IMR-90 (cell line): ENCODE measurements at regions not wholly inside any gene's neighbourhood (a gene's known extent, or its start where the extent isn't known, plus 50 kb on each side); places are given as distances from the start of the nearest gene placed in this dataset.

Source experiments
- ATAC-seq: fragments of 200-7000 bp; cut with Tn5 transposase; 2 replicates; pipeline ENCODE4 v1.9.1; 2020; ENCODE audit warnings: low read depth, mild to moderate bottlenecking, moderate library complexity
- BruUV-seq: library from RNA; stranded (reverse); fragments of 400-500 nt; replicated peaks from 2 replicates; lab custom pipeline; 2021; lab: Mats Ljungman, UMichigan
- CTCF ChIA-PET: fragments of 300-600 bp; formaldehyde crosslinking; extraction: SDS; loops from one replicate; lab custom pipeline; 2021; ENCODE audit warnings: antibody characterized with exemption; lab: Yijun Ruan, JAX
- POLR2A ChIA-PET: fragments of 300-600 bp; sonication (Branson Sonifier 250); formaldehyde crosslinking; loops from one replicate; lab custom pipeline; 2022; ENCODE audit warnings: antibody characterized with exemption; ENCODE audit not compliant: unreplicated experiment; lab: Charles Lee
- DNase-seq: peaks from one replicate; pipeline ENCODE4 v3.0.0; 2013
- H2AFZ ChIP-seq: replicated peaks from 2 replicates; pipeline ENCODE3; 2013; ENCODE audit warnings: low read length, mild to moderate bottlenecking; ENCODE audit not compliant: poor library complexity
- H2AK5ac ChIP-seq: 2 replicates; pipeline ENCODE4 v1.6.1; 2013; ENCODE audit warnings: low read depth, low read length, inconsistent platforms
- H2AK9ac ChIP-seq: replicated peaks from 2 replicates; pipeline ENCODE3; 2013; ENCODE audit warnings: mild to moderate bottlenecking, low read depth, low read length, moderate library complexity; ENCODE audit not compliant: poor library complexity
- H2BK120ac ChIP-seq: 2 replicates; pipeline ENCODE4 v1.6.1; 2013; ENCODE audit warnings: low read depth, low read length, inconsistent platforms
- H2BK15ac ChIP-seq: 3 replicates; pipeline ENCODE4 v1.6.1; 2013; ENCODE audit warnings: low read depth, low read length, inconsistent platforms
- H2BK20ac ChIP-seq: 2 replicates; pipeline ENCODE4 v1.6.1; 2013; ENCODE audit warnings: low read depth, mild to moderate bottlenecking, inconsistent platforms, low read length, moderate library complexity
- H2BK5ac ChIP-seq: 2 replicates; pipeline ENCODE4 v1.6.1; 2013; ENCODE audit warnings: mild to moderate bottlenecking, low read depth, low read length, inconsistent platforms; ENCODE audit not compliant: poor library complexity, severe bottlenecking
- H3K14ac ChIP-seq: replicated peaks from 2 replicates; pipeline ENCODE4 v1.6.1; 2013; ENCODE audit warnings: low read depth, low read length, inconsistent platforms
- H3K18ac ChIP-seq: 2 replicates; pipeline ENCODE4 v1.6.1; 2013; ENCODE audit warnings: low read depth, low read length, control low read depth
- H3K23ac ChIP-seq: 2 replicates; pipeline ENCODE4 v1.6.1; 2013; ENCODE audit warnings: low read depth, low read length, inconsistent platforms
- H3K27ac ChIP-seq: 2 replicates; pipeline ENCODE4 v1.5.1; 2013; ENCODE audit warnings: mild to moderate bottlenecking, control low read depth, low read length; ENCODE audit not compliant: insufficient read depth
- H3K27me3 ChIP-seq: 2 replicates; pipeline ENCODE4 v1.6.1; 2013; ENCODE audit warnings: low read length; ENCODE audit not compliant: control insufficient read depth, insufficient read depth
- H3K36me3 ChIP-seq: 2 replicates; pipeline ENCODE4 v1.6.1; 2013; ENCODE audit warnings: low read length, mixed read lengths; ENCODE audit not compliant: control insufficient read depth, insufficient read depth
- H3K4ac ChIP-seq: 2 replicates; pipeline ENCODE4 v1.6.1; 2013; ENCODE audit warnings: low read depth, low read length, inconsistent platforms
- H3K4me1 ChIP-seq: 2 replicates; pipeline ENCODE4 v1.6.1; 2013; ENCODE audit warnings: low read length, mixed read lengths; ENCODE audit not compliant: control insufficient read depth, insufficient read depth
- H3K4me2 ChIP-seq: 2 replicates; pipeline ENCODE4 v1.6.1; 2013; ENCODE audit warnings: low read depth, mild to moderate bottlenecking, control low read depth, low read length, moderate library complexity
- H3K4me3 ChIP-seq: 2 replicates; pipeline ENCODE4 v1.5.1; 2013; ENCODE audit warnings: low read depth, mild to moderate bottlenecking, control low read depth, low read length, moderate library complexity; ENCODE audit not compliant: insufficient read depth
- H3K56ac ChIP-seq: 2 replicates; pipeline ENCODE4 v1.6.1; 2013; ENCODE audit warnings: low read length, inconsistent platforms; ENCODE audit not compliant: insufficient read depth; ENCODE audit errors: extremely low read depth
- H3K79me1 ChIP-seq, 2 experiments: 2 replicates each; pipeline ENCODE4 v1.6.1; 2013; ENCODE audit warnings: low read length in 2 of 2, inconsistent platforms in 1 of 2, low read depth in 1 of 2
- H3K9ac ChIP-seq: 2 replicates; pipeline ENCODE4 v1.6.1; 2013; ENCODE audit warnings: low read depth, low read length, control low read depth
- H3K9me1 ChIP-seq: 2 replicates; pipeline ENCODE4 v1.6.1; 2013; ENCODE audit warnings: low read length, inconsistent platforms; ENCODE audit not compliant: insufficient read depth
- H3K9me3 ChIP-seq: 2 replicates; pipeline ENCODE4 v1.6.1; 2013; ENCODE audit warnings: low read length; ENCODE audit not compliant: control insufficient read depth, insufficient read depth
- H4K20me1 ChIP-seq: 2 replicates; pipeline ENCODE4 v1.6.1; 2013; ENCODE audit warnings: low read length, inconsistent platforms; ENCODE audit not compliant: insufficient read depth
- H4K5ac ChIP-seq: 2 replicates; pipeline ENCODE4 v1.6.1; 2013; ENCODE audit warnings: mild to moderate bottlenecking, low read depth, low read length, control low read depth
- H4K8ac ChIP-seq, 2 experiments: 2 replicates each; pipeline ENCODE4 v1.6.1; 2013; ENCODE audit warnings: low read depth in 2 of 2, low read length in 2 of 2, control low read depth in 1 of 2, inconsistent platforms in 1 of 2
- H4K91ac ChIP-seq: 2 replicates; pipeline ENCODE4 v1.6.1; 2013; ENCODE audit warnings: low read depth, low read length, inconsistent platforms; ENCODE audit not compliant: insufficient read depth
- BHLHE40 ChIP-seq: fragments of 150-350 bp; IDR thresholded peaks from 2 replicates; pipeline ENCODE4 v1.6.1; 2016; ENCODE audit warnings: mild to moderate bottlenecking, low read depth, low read length
- CEBPB ChIP-seq: IDR thresholded peaks from 2 replicates; pipeline ENCODE4 v1.6.1; 2012; ENCODE audit warnings: low read depth, low read length, improper control_type of control experiment
- CHD1 ChIP-seq: IDR thresholded peaks from 2 replicates; pipeline ENCODE4 v1.6.1; 2012; ENCODE audit warnings: low read depth, low read length, improper control_type of control experiment
- FOS ChIP-seq: fragments of 150-350 bp; IDR thresholded peaks from 2 replicates; pipeline ENCODE4 v1.6.1; 2016; ENCODE audit warnings: low read depth, low read length
- MAFK ChIP-seq: IDR thresholded peaks from 2 replicates; pipeline ENCODE4 v1.6.1; 2012; ENCODE audit warnings: low read depth, low read length, improper control_type of control experiment
- MAZ ChIP-seq: IDR thresholded peaks from 2 replicates; pipeline ENCODE4 v1.6.1; 2012; ENCODE audit warnings: low read depth, mild to moderate bottlenecking, low read length, improper control_type of control experiment, moderate library complexity, borderline replicate concordance
- MXI1 ChIP-seq: IDR thresholded peaks from 2 replicates; pipeline ENCODE4 v1.6.1; 2012; ENCODE audit warnings: low read depth, mild to moderate bottlenecking, low read length, moderate library complexity, borderline replicate concordance
- NFE2L2 ChIP-seq: fragments of 150-350 bp; IDR thresholded peaks from 2 replicates; pipeline ENCODE4 v1.6.1; 2016; ENCODE audit warnings: low read depth, mild to moderate bottlenecking, low read length
- POLR2A ChIP-seq: IDR thresholded peaks from 2 replicates; pipeline ENCODE4 v1.6.1; 2012; ENCODE audit warnings: mild to moderate bottlenecking, low read depth, low read length
- RAD21 ChIP-seq: IDR thresholded peaks from 2 replicates; pipeline ENCODE4 v1.6.1; 2012; ENCODE audit warnings: low read length, improper control_type of control experiment
- RCOR1 ChIP-seq: IDR thresholded peaks from 2 replicates; pipeline ENCODE4 v1.6.1; 2012; ENCODE audit warnings: mild to moderate bottlenecking, low read length, improper control_type of control experiment; ENCODE audit not compliant: insufficient replicate concordance
- RFX5 ChIP-seq: IDR thresholded peaks from 2 replicates; pipeline ENCODE4 v1.8.0; 2012; ENCODE audit warnings: low read depth, mild to moderate bottlenecking, low read length, moderate library complexity
- SMC3 ChIP-seq: fragments of 150-350 bp; IDR thresholded peaks from 2 replicates; pipeline ENCODE4 v1.6.1; 2016; ENCODE audit warnings: low read depth, mild to moderate bottlenecking, antibody characterized with exemption, low read length, moderate library complexity
- USF2 ChIP-seq: fragments of 150-350 bp; IDR thresholded peaks from 2 replicates; pipeline ENCODE4 v1.6.1; 2017; ENCODE audit warnings: mild to moderate bottlenecking, antibody characterized with exemption, low read length, low read depth
- WGBS, 2 experiments: methylation state at CpG; one replicate each; pipeline versions ENCODE4 v1.1.5 to v1.1.7; 2013; ENCODE audit warnings: missing lambda C conversion rate in 2 of 2; ENCODE audit not compliant: insufficient read length in 1 of 2; ENCODE audit errors: extremely low coverage in 2 of 2; 5-methylcytosine and 5-hydroxymethylcytosine counted together
- dilution Hi-C: fragments of 300-500 bp; cut with HindIII; formaldehyde crosslinking; loops from one replicate; pipeline ENCODE4 v1.14.3; 2018; ENCODE audit warnings: low sequenced_read_pairs; ENCODE audit not compliant: unreplicated experiment
- in situ Hi-C: fragments of 300-500 bp; cut with MboI; formaldehyde crosslinking; loops from 3 replicates; pipeline ENCODE4 v1.14.3; 2019; ENCODE audit warnings: low sequenced_read_pairs, inconsistent platforms, mixed read lengths
- intact Hi-C: fragments of 100-400 bp; cut with micrococcal nuclease; formaldehyde crosslinking; loops from 2 replicates; pipeline ENCODE4 v1.10.0; 2022
- TF ChIP-seq, protein P1 (sequence below): conservative IDR thresholded peaks from 2 replicates; pipeline ENCODE4 v1.5.1; 2012; ENCODE audit warnings: mild to moderate bottlenecking, low read depth, low read length, improper control_type of control experiment
- TF ChIP-seq, protein P2 (sequence below): fragments of 150-350 bp; IDR thresholded peaks from 2 replicates; pipeline ENCODE4 v1.6.1; 2016; ENCODE audit warnings: low read depth, mild to moderate bottlenecking, low read length, moderate library complexity, borderline replicate concordance

DNA sequence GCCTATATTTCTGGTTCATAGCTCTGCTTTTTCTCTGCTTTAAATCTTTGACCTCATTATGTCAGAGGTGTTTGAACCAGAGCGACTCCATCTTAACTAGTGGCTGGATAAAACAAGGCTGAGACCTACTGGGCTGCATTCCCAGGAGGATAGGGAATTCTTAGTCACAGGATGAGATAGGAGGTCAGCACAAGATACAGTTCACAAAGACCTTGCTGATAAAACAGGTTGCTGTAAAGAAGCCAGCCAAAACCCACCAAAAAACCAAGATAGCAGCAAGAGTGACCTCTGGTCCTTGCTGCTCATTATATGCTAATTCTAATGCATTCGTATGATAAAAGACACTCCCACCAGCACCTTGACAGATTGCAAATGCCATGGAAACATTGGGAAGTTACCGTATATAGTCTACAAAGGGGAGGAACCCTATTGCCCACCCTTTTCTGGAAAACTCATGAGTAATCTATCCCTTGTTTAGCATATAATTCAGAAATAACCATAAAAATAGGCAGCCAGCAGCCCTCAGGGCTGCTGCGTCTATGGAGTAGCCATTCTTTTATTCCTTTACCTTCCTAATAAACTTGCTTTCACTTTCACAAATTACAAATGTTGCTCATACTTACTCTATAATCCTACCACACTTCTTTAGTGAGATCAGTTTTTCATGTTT is 193.9 kb downstream of the NAF1 start:
- H3K4me3 ChIP-seq, result no peak overlapping the region
- H2AK9ac ChIP-seq, result no peak overlapping the region
- no peak overlapping the region for H2BK20ac ChIP-seq
- no peak overlapping the region for H3K27ac ChIP-seq
- peaks cover 6% of the 10 kb centered on the region; the same call in 1 of the 2 replicates for H3K9me3 ChIP-seq
- no peaks in the 10 kb centered on the region for H3K79me1 ChIP-seq
- no peak overlapping the region for H3K23ac ChIP-seq
- H3K9ac ChIP-seq, result no peak overlapping the region
- no peaks in the 10 kb centered on the region for H3K4me1 ChIP-seq
- no peaks in the 10 kb centered on the region for H3K27me3 ChIP-seq
- ChIA-PET CTCF (no interaction called here), POLR2A (no interaction called here)
- H4K8ac ChIP-seq, result no peak overlapping the region
- no peak overlapping the region for H3K4me2 ChIP-seq
- no TSS peak for BruUV-seq
- TF ChIP-seq SMC3 (no peak), POLR2A (no peak), NFE2L2 (no peak), RFX5 (no peak), RAD21 (no peak), BHLHE40 (no peak), RCOR1 (no peak), CEBPB (no peak), MAFK (no peak), USF2 (no peak), MXI1 (no peak), MAZ (no peak), FOS (no peak), CHD1 (no peak)
- TF ChIP-seq, protein P1, sequence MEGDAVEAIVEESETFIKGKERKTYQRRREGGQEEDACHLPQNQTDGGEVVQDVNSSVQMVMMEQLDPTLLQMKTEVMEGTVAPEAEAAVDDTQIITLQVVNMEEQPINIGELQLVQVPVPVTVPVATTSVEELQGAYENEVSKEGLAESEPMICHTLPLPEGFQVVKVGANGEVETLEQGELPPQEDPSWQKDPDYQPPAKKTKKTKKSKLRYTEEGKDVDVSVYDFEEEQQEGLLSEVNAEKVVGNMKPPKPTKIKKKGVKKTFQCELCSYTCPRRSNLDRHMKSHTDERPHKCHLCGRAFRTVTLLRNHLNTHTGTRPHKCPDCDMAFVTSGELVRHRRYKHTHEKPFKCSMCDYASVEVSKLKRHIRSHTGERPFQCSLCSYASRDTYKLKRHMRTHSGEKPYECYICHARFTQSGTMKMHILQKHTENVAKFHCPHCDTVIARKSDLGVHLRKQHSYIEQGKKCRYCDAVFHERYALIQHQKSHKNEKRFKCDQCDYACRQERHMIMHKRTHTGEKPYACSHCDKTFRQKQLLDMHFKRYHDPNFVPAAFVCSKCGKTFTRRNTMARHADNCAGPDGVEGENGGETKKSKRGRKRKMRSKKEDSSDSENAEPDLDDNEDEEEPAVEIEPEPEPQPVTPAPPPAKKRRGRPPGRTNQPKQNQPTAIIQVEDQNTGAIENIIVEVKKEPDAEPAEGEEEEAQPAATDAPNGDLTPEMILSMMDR, result no peak
- TF ChIP-seq, protein P2, sequence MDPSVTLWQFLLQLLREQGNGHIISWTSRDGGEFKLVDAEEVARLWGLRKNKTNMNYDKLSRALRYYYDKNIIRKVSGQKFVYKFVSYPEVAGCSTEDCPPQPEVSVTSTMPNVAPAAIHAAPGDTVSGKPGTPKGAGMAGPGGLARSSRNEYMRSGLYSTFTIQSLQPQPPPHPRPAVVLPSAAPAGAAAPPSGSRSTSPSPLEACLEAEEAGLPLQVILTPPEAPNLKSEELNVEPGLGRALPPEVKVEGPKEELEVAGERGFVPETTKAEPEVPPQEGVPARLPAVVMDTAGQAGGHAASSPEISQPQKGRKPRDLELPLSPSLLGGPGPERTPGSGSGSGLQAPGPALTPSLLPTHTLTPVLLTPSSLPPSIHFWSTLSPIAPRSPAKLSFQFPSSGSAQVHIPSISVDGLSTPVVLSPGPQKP, result no peak
- DNase-seq (no peak), ATAC-seq (no peak)
- no peak overlapping the region for H2BK5ac ChIP-seq
- no CpG with 5 or more reads among the region's 4 CpGs for WGBS, 2 experiments
- H2AK5ac ChIP-seq, result no peak overlapping the region
- no peak overlapping the region for H4K91ac ChIP-seq
- dilution Hi-C loops, result no loop called here
- H3K9me1 ChIP-seq, result no peaks in the 10 kb centered on the region
- H4K20me1 ChIP-seq, result no peaks in the 10 kb centered on the region
- no peak overlapping the region for H3K4ac ChIP-seq
- no peak overlapping the region for H3K18ac ChIP-seq
- H3K14ac ChIP-seq, result no peak overlapping the region
- no peak overlapping the region for H2AFZ ChIP-seq
- H3K56ac ChIP-seq, result no peak overlapping the region
- no peak overlapping the region for H2BK120ac ChIP-seq
- no peak overlapping the region for H4K5ac ChIP-seq
- H3K36me3 ChIP-seq, result no peaks in the 10 kb centered on the region
- intact Hi-C loops, result no loop called here
- in situ Hi-C loops, result no loop called here
- no peak overlapping the region for H2BK15ac ChIP-seq
